C4-2B (cell line): ENCODE measurements at regions not wholly inside any gene's neighbourhood (a gene's known extent, or its start where the extent isn't known, plus 50 kb on each side); places are given as distances from the start of the nearest gene placed in this dataset.

Experiments used
- H3K27ac ChIP-seq: fragments of 450-650 bp; 2 replicates; pipeline ENCODE4 v1.5.1; 2017
- CTCF ChIP-seq: fragments of 450-650 bp; conservative IDR thresholded peaks from 2 replicates; pipeline ENCODE4 v1.5.1; 2017; ENCODE audit warnings: mild to moderate bottlenecking
- ZFX ChIP-seq: fragments of 450-650 bp; IDR thresholded peaks from 2 replicates; pipeline ENCODE4 v1.6.1; 2017

GRCh38 chr6:163900570-163900969, 486.1 kb downstream of the QKI start:
- H3K27ac ChIP-seq = no peak overlapping the region
- TF ChIP-seq CTCF (no peak), ZFX (no peak)

DNA sequence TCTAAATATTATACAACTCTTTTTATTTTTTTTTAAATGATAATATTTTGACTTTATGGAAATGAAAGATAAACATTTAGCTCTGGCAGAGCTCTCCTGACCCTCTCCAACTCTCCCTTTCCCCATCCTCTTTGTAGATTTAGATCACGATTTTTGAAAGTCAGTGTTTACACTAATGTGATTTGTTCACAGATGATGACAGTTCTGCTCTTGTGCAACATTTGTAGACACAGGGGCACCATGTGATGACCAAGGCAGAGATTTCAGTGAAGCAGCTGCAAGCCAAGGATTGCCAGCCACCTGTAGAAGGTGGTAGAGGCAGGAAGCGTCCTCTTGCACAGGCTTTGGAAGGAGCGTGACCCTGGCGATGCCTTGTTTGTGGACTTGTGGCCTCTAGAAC, 483.2 kb downstream of the QKI start:
- no peak overlapping the region for H3K27ac ChIP-seq
- TF ChIP-seq ZFX = no peak
- TF ChIP-seq CTCF = no peak

GRCh38 chr6:163897030-163897429, 482.5 kb downstream of the QKI start:
- no peak overlapping the region for H3K27ac ChIP-seq
- TF ChIP-seq ZFX = no peak
- TF ChIP-seq CTCF = no peak

DNA sequence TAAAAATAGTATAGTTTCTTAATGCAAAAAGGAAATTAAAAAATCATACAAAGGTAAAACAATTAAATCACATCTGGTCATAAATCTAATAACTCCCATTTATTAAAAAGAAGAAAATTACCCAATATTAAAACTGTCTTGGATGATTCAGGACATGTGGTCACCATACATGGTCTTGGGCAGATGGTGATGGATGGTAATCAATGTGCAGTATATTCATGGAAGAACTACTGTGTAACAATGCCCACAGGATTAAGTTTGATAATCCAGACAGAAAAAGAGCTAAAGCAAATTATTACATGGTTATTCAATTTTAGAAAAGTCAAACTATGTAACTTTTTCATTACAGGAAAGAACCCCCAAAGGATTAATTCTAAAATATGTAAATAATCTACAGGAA, 480.6 kb downstream of the QKI start:
- H3K27ac ChIP-seq = no peak overlapping the region
- no peak for TF ChIP-seq ZFX
- TF ChIP-seq CTCF = no peak

DNA sequence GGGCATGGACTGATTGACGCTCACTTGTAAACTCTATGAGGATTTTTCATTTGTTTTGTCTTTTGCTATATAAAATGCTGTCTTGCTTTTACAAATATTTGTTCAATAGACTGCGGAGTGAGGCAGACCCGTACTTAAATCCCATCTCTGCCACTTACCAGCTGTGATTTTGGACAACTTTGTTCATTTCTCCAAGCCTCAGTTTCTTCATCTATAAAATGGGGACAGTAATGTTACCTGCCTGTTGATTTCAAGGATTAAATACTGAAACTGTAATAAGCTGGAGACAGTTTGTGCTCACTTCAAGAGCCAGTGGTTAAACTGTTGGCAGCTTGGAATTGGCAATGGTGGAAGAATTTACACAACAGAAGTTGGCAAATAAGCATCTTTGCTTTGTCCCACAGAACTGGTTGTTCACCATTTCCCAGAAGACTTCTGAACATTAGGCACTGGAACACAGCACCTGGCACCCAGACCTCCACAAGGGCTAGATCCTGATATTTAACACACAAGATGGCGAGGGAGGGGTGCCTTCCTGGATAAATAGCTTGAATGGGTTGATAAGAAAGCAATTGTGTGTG, 479.2 kb downstream of the QKI start:
- no peak for TF ChIP-seq CTCF
- TF ChIP-seq ZFX = no peak
- H3K27ac ChIP-seq = no peak overlapping the region

GRCh38 chr6:163892824-163893561, 478.5 kb downstream of the QKI start:
- TF ChIP-seq ZFX = no peak
- no peak for TF ChIP-seq CTCF
- no peak overlapping the region for H3K27ac ChIP-seq

DNA sequence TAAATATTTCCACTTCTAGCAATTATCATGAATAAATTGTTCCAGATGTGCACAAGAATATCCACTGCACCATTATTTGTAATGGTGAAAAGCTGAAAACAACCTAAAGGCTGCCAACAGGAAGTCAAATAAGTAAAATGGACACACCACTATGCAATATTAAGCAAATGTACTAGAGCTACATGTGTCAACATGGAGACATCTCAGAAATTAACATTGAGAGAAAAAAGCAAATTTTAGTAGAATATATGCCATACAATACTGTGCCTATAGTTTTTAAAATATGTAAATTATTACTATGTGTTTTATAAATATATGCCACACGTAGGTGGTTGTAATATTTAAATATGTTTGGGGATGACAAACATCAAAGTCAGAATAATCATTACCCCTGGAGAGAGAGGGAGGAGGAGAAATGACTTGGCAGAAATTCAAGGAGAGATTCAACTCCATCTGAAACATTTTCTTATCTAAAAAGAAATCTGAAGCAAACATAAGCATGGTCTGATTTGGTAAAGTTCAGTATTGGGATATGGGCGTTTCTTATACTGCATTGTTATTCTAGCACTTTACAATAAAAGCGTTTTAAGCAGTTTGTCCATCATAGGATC, 475.5 kb downstream of the QKI start:
- no peak overlapping the region for H3K27ac ChIP-seq
- TF ChIP-seq CTCF = no peak
- no peak for TF ChIP-seq ZFX
